ENCODE measurements at regions not wholly inside any gene's neighbourhood (a gene's known extent, or its start where the extent isn't known, plus 50 kb on each side); places are given as distances from the start of the nearest gene placed in this dataset.
A peak's percentile ranks its signal among the peaks of the same experiment; 100 is the strongest.

DNA sequence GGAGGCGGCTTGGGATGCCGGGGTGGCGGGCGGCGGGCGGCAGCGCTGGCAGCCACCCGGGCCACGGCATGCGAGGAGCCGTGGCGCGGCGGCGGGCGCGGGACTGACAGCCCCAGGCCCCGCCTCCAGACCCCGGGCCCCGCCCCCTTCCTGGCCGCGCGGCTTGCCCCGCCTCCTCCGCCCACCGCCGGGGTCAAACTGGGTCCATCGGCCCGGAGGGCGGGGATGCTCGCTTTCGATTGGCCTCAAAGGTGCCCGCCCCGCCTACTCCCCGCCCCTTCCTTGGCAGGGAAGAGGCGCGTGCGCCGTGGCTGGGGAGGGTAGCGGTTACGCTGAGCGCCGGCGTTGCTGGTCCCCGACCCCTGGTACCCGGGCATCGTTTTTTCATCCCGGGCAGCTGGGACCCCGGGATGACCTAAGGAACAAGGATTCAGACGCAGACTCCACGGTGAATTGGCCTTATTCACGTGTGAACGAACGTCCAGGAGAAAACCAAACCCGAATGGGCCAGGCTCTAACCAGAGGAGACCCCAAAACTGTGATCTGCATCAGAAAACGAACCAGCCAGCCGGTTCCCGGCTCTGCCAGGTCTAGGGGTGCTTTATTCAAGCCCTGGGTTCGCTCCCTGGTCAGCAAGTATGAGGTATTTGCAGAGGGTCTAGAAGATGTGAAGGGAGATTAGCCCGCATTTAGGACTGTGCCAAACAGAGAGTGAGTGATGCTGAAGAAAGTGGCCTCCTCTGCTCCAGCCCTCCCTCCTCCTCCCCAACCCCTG lies 117.2 kb upstream of the GUCA2B start:
- intact Hi-C loops (cut with DNase I) = no loop called here
- Histone ChIP-seq H3K27ac (peak overlapping the region; percentile 78), H3K36me3 (no peaks in the 10 kb centered on the region), H3K9me3 (no peaks in the 10 kb centered on the region), H3K4me1 (peaks cover 19% of the 10 kb centered on the region), H3K27me3 (no peaks in the 10 kb centered on the region), H3K4me3 (peak overlapping the region; percentile 90)
- DNase-seq (ENCODE audit: extremely low spot score in 2 of 2) = peak in 1 of 2 donors; percentile 94
- no peak for TF ChIP-seq POLR2A (IDR thresholded peaks at IDR 0.05)
- peak; percentile 63 to 74 for TF ChIP-seq POLR2AphosphoS5 (IDR thresholded peaks at IDR 0.05; ENCODE audit: insufficient read depth in 1 of 2, low read depth in 1 of 2)

DNA sequence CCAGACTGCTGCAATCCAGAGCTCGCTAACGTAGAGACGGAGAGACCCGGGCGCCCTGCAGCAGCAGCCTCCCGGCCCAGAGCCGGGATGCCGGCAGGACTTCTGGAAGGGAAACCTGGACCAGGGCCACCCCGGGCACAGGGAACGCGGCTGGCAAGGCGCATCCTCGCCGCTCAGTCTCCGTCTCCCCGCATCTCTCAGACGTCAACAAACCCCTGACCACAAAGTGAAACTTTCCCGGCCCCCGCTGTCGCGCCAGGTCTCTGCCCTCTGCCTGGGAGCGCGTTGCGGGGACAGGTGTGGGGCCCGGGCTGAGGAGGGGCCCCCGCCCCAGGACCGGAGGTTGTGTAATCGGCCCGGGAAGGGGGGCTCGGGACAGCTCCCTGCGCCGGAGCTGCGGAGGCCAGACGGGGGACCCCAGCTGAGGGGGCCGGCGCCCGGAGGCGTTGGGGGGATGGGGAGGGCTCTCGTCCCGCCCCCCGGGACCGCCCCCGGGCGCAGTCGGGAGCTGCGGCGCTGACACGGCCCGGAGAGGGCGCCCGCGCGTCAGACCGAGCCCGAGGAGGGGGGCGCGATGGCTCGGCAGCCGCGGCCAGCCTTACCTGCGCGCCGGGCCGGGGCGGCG lies 116.6 kb upstream of the HIVEP3 start:
- TF ChIP-seq POLR2AphosphoS5 (IDR thresholded peaks at IDR 0.05; ENCODE audit: insufficient read depth in 1 of 2, low read depth in 1 of 2) = peak in 1 of 2 donors; percentile 29
- TF ChIP-seq, protein P1, sequence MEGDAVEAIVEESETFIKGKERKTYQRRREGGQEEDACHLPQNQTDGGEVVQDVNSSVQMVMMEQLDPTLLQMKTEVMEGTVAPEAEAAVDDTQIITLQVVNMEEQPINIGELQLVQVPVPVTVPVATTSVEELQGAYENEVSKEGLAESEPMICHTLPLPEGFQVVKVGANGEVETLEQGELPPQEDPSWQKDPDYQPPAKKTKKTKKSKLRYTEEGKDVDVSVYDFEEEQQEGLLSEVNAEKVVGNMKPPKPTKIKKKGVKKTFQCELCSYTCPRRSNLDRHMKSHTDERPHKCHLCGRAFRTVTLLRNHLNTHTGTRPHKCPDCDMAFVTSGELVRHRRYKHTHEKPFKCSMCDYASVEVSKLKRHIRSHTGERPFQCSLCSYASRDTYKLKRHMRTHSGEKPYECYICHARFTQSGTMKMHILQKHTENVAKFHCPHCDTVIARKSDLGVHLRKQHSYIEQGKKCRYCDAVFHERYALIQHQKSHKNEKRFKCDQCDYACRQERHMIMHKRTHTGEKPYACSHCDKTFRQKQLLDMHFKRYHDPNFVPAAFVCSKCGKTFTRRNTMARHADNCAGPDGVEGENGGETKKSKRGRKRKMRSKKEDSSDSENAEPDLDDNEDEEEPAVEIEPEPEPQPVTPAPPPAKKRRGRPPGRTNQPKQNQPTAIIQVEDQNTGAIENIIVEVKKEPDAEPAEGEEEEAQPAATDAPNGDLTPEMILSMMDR (IDR thresholded peaks at IDR 0.05) = no peak
- DNase-seq (ENCODE audit: extremely low spot score in 2 of 2) = no peak
- Histone ChIP-seq H3K4me3 (peak overlapping the region; percentile 90), H3K27me3 (no peaks in the 10 kb centered on the region), H3K4me1 (peaks cover 19% of the 10 kb centered on the region), H3K9me3 (no peaks in the 10 kb centered on the region), H3K27ac (peak overlapping the region; percentile 78), H3K36me3 (no peaks in the 10 kb centered on the region)
- intact Hi-C loops (cut with DNase I) = no loop called here

DNA sequence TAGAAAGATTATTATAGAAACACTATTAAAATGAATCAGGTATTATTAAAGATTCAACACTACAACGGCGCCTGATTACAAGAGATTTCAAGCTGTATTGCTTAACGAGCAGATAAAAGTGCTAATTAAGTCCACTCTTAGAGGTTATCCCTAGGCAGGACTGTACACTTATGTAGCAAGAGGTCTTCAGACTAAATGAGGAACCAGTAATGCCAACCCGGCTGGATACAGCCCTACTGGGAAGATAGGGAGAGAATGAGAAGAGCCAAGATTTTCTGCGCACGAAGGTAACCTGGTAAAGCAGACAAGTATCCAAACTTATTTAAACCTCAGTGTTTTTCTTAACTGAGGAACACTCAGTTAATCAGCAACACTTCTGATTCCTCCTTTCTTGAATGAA lies 115.7 kb upstream of the HIVEP3 start:
- intact Hi-C loops (cut with DNase I) = no loop called here
- no peaks in the 10 kb centered on the region for H3K36me3 ChIP-seq
- DNase-seq (ENCODE audit: extremely low spot score in 2 of 2) = no peak
- H3K4me3 ChIP-seq = peak overlapping the region in 1 of 2 donors; percentile 90
- H3K27ac ChIP-seq = no peak overlapping the region
- H3K4me1 ChIP-seq = peaks cover 19% of the 10 kb centered on the region
- no peaks in the 10 kb centered on the region for H3K9me3 ChIP-seq
- TF ChIP-seq POLR2A (IDR thresholded peaks at IDR 0.05) (no peak), POLR2AphosphoS5 (IDR thresholded peaks at IDR 0.05; ENCODE audit: insufficient read depth in 1 of 2, low read depth in 1 of 2) (no peak)
- TF ChIP-seq, protein P1 (IDR thresholded peaks at IDR 0.05) = no peak
- H3K27me3 ChIP-seq = no peaks in the 10 kb centered on the region

DNA sequence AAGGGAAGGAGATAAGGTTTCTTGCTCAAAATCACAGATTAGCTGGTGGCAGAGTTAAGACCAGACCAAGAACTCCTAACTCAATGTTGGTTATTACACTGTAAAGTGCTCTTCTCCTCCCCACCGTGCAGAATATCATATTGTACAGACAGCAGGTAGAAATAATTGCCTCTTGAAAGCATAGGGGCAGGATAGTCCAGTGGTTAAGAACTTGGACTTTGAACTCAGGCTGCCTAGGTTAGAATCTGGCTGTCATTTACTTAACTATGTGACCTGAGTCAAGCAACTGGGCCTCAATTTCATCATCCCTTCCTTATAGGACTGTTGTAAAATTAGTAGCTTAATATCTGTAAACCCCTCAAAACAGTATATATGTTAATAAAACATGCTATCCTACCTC lies 114.9 kb upstream of the HIVEP3 start:
- intact Hi-C loops (cut with DNase I) = no loop called here
- peaks cover 19% of the 10 kb centered on the region for H3K4me1 ChIP-seq
- H3K36me3 ChIP-seq = no peaks in the 10 kb centered on the region
- H3K4me3 ChIP-seq = no peak overlapping the region
- TF ChIP-seq POLR2A (IDR thresholded peaks at IDR 0.05) (no peak), POLR2AphosphoS5 (IDR thresholded peaks at IDR 0.05; ENCODE audit: insufficient read depth in 1 of 2, low read depth in 1 of 2) (no peak)
- TF ChIP-seq, protein P1 (IDR thresholded peaks at IDR 0.05) = no peak
- no peak overlapping the region for H3K27ac ChIP-seq
- no peaks in the 10 kb centered on the region for H3K9me3 ChIP-seq
- DNase-seq (ENCODE audit: extremely low spot score in 2 of 2) = no peak
- H3K27me3 ChIP-seq = no peaks in the 10 kb centered on the region

DNA sequence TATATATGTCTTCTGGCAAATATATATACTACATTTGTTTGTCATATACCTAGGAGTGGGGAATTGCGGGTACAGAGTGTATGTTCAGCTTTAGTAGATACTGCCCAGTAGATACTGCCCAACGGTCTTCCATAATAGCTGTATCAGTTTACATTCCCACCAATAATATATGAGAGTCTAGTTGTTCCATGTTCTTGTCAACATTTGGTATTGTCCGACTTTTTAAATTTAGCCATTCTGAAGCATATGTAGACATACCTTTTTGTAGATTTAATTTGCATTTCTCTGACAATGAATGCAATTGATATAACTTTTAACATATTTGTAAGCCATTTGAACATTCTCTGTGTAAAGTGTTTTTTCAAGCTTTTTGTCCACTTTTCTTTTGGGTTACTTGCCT lies 99.0 kb upstream of the HIVEP3 start:
- no peak for TF ChIP-seq POLR2A (IDR thresholded peaks at IDR 0.05)
- TF ChIP-seq POLR2AphosphoS5 (IDR thresholded peaks at IDR 0.05; ENCODE audit: insufficient read depth in 1 of 2, low read depth in 1 of 2) = no peak
- TF ChIP-seq, protein P1 (IDR thresholded peaks at IDR 0.05) = no peak

More for the DNA sequence above, 99.0 kb upstream of the HIVEP3 start:
- H3K36me3 ChIP-seq = no peaks in the 10 kb centered on the region
- no peaks in the 10 kb centered on the region for H3K9me3 ChIP-seq
- intact Hi-C loops (cut with DNase I) = no loop called here
- no peak overlapping the region for H3K27ac ChIP-seq
- H3K4me1 ChIP-seq = no peaks in the 10 kb centered on the region
- DNase-seq (ENCODE audit: extremely low spot score in 2 of 2) = no peak
- H3K27me3 ChIP-seq = no peaks in the 10 kb centered on the region
- H3K4me3 ChIP-seq = no peak overlapping the region
